ENCODE measurements at regions not wholly inside any gene's neighbourhood (a gene's known extent, or its start where the extent isn't known, plus 50 kb on each side); places are given as distances from the start of the nearest gene placed in this dataset.

GRCh38 chr13:103195762-103196161 is 129.5 kb upstream of the SLC10A2 start:
- in situ Hi-C loops (cut with MboI; ENCODE audit: low sequenced_read_pairs), result no loop called here

- in situ Hi-C loops (cut with MboI; ENCODE audit: low sequenced_read_pairs), result no loop called here
These were observed 128.7 kb upstream of the SLC10A2 start for GRCh38 chr13:103194871-103195270.

GRCh38 chr13:103192511-103193135 is 126.4 kb upstream of the SLC10A2 start:
- in situ Hi-C loops (cut with MboI; ENCODE audit: low sequenced_read_pairs), result no loop called here

GRCh38 chr13:103190841-103191240 is 124.6 kb upstream of the SLC10A2 start:
- in situ Hi-C loops (cut with MboI; ENCODE audit: low sequenced_read_pairs), result no loop called here

- in situ Hi-C loops (cut with MboI; ENCODE audit: low sequenced_read_pairs), result no loop called here
These were observed 122.6 kb upstream of the SLC10A2 start for GRCh38 chr13:103188713-103189326.

- in situ Hi-C loops (cut with MboI; ENCODE audit: low sequenced_read_pairs), result no loop called here
These were observed 121.5 kb upstream of the SLC10A2 start for GRCh38 chr13:103187721-103188156.

GRCh38 chr13:103184413-103184812 is 118.2 kb upstream of the SLC10A2 start:
- in situ Hi-C loops (cut with MboI; ENCODE audit: low sequenced_read_pairs), result no loop called here

GRCh38 chr13:103178986-103179943 is 113.0 kb upstream of the SLC10A2 start:
- in situ Hi-C loops (cut with MboI; ENCODE audit: low sequenced_read_pairs), result no loop called here

GRCh38 chr13:103174966-103175365 is 108.7 kb upstream of the SLC10A2 start:
- in situ Hi-C loops (cut with MboI; ENCODE audit: low sequenced_read_pairs), result no loop called here

GRCh38 chr13:103168901-103169508 is 102.8 kb upstream of the SLC10A2 start:
- in situ Hi-C loops (cut with MboI; ENCODE audit: low sequenced_read_pairs), result no loop called here

GRCh38 chr13:103164251-103164650 is 98.0 kb upstream of the SLC10A2 start:
- in situ Hi-C loops (cut with MboI; ENCODE audit: low sequenced_read_pairs), result no loop called here

GRCh38 chr13:103161476-103161875 is 95.3 kb upstream of the SLC10A2 start:
- in situ Hi-C loops (cut with MboI; ENCODE audit: low sequenced_read_pairs), result no loop called here

- in situ Hi-C loops (cut with MboI; ENCODE audit: low sequenced_read_pairs), result no loop called here
These were observed 91.4 kb upstream of the SLC10A2 start for GRCh38 chr13:103157434-103158145.

GRCh38 chr13:103157016-103157415 is 90.8 kb upstream of the SLC10A2 start:
- in situ Hi-C loops (cut with MboI; ENCODE audit: low sequenced_read_pairs), result no loop called here

- in situ Hi-C loops (cut with MboI; ENCODE audit: low sequenced_read_pairs), result no loop called here
These were observed 90.3 kb upstream of the SLC10A2 start for GRCh38 chr13:103156346-103156998.

- in situ Hi-C loops (cut with MboI; ENCODE audit: low sequenced_read_pairs), result no loop called here
These were observed 87.2 kb upstream of the SLC10A2 start for GRCh38 chr13:103153466-103153865.

GRCh38 chr13:103147961-103148360 is 81.7 kb upstream of the SLC10A2 start:
- in situ Hi-C loops (cut with MboI; ENCODE audit: low sequenced_read_pairs), result no loop called here

GRCh38 chr13:103145442-103145841 is 79.2 kb upstream of the SLC10A2 start:
- in situ Hi-C loops (cut with MboI; ENCODE audit: low sequenced_read_pairs), result no loop called here

GRCh38 chr13:103143432-103143831 is 77.2 kb upstream of the SLC10A2 start:
- in situ Hi-C loops (cut with MboI; ENCODE audit: low sequenced_read_pairs), result no loop called here

GRCh38 chr13:103142151-103142550 is 75.9 kb upstream of the SLC10A2 start:
- in situ Hi-C loops (cut with MboI; ENCODE audit: low sequenced_read_pairs), result no loop called here
